Fibroblast of lung (primary cell): ENCODE measurements at regions not wholly inside any gene's neighbourhood (a gene's known extent, or its start where the extent isn't known, plus 50 kb on each side); places are given as distances from the start of the nearest gene placed in this dataset.

ENCODE experiments used
- DNase-seq, 2 donors: peaks; one replicate each; pipeline versions ENCODE4 v3.0.0 to v3.0.0-alpha.2; 2010; ENCODE audit warnings: low read depth in 2 of 2
- H2AFZ ChIP-seq: 2 replicates; pipeline ENCODE4 v1.5.1; 2012; ENCODE audit warnings: low read length, control low read depth, inconsistent platforms
- H3K27ac ChIP-seq: 2 replicates; pipeline ENCODE4 v1.5.1; 2011; ENCODE audit warnings: low read length, control low read depth; ENCODE audit not compliant: insufficient read depth
- H3K27me3 ChIP-seq: 2 replicates; pipeline ENCODE4 v1.5.1; 2011; ENCODE audit warnings: mild to moderate bottlenecking, low read length; ENCODE audit not compliant: control insufficient read depth, insufficient read depth
- H3K36me3 ChIP-seq: 2 replicates; pipeline ENCODE4 v1.5.1; 2011; ENCODE audit warnings: low read length; ENCODE audit not compliant: control insufficient read depth, insufficient read depth
- H3K4me1 ChIP-seq: 2 replicates; pipeline ENCODE4 v1.5.1; 2011; ENCODE audit warnings: low read length; ENCODE audit not compliant: control insufficient read depth, insufficient read depth; ENCODE audit errors: extremely low read depth
- H3K4me2 ChIP-seq: 2 replicates; pipeline ENCODE4 v1.5.1; 2011; ENCODE audit warnings: low read length, control low read depth; ENCODE audit not compliant: insufficient read depth; ENCODE audit errors: extremely low read depth
- H3K4me3 ChIP-seq, 4 experiments: fragments of 200-600 bp in 1 of 4; sonication (generic) in 1 of 4; replicated peaks in 1 of 4; 2 replicates each; pipeline ENCODE4 v1.5.1; 2011 to 2016; ENCODE audit warnings: low read length in 4 of 4, low read depth in 3 of 4, mild to moderate bottlenecking in 3 of 4, control low read depth in 2 of 4, inconsistent platforms in 1 of 4, mixed read lengths in 1 of 4; ENCODE audit not compliant: insufficient read depth in 1 of 4; ENCODE audit errors: control extremely low read depth in 1 of 4
- H3K79me2 ChIP-seq: 2 replicates; pipeline ENCODE4 v1.5.1; 2012; ENCODE audit warnings: mild to moderate bottlenecking, low read length, inconsistent platforms; ENCODE audit not compliant: control insufficient read depth, insufficient read depth
- H3K9ac ChIP-seq: 2 replicates; pipeline ENCODE4 v1.5.1; 2011; ENCODE audit warnings: mild to moderate bottlenecking, low read length, control low read depth; ENCODE audit not compliant: insufficient read depth
- H3K9me3 ChIP-seq: 2 replicates; pipeline ENCODE4 v1.5.1; 2012; ENCODE audit warnings: low read depth, low read length; ENCODE audit not compliant: control insufficient read depth, insufficient read depth
- H4K20me1 ChIP-seq: 2 replicates; pipeline ENCODE4 v1.5.1; 2011; ENCODE audit warnings: low read length; ENCODE audit not compliant: control insufficient read depth, insufficient read depth; ENCODE audit errors: extremely low read depth
- CTCF ChIP-seq, 2 donors: IDR thresholded peaks in 1 of 2; conservative IDR thresholded peaks in 1 of 2; 1 replicate in 1 of 2; 2 replicates in 1 of 2; pipeline ENCODE4 v1.5.1; 2011 to 2012; ENCODE audit warnings: low read length in 2 of 2, control low read depth in 1 of 2, inconsistent platforms in 1 of 2, low read depth in 1 of 2, mild to moderate bottlenecking in 1 of 2
- EZH2 ChIP-seq: IDR thresholded peaks from 2 replicates; pipeline ENCODE4 v1.5.1; 2012; ENCODE audit warnings: low read length, control low read depth, mild to moderate bottlenecking; ENCODE audit errors: missing control alignments

GRCh38 chr1:101295209-101295608 lies 58.4 kb downstream of the S1PR1 start:
- Histone ChIP-seq H3K4me2 (no peak overlapping the region), H3K4me3 (no peak overlapping the region), H3K9ac (no peak overlapping the region), H3K27me3 (peaks cover 3% of the 10 kb centered on the region), H3K27ac (no peak overlapping the region), H3K4me1 (no peaks in the 10 kb centered on the region), H3K9me3 (no peaks in the 10 kb centered on the region), H3K36me3 (no peaks in the 10 kb centered on the region), H2AFZ (no peak overlapping the region), H4K20me1 (no peaks in the 10 kb centered on the region), H3K79me2 (no peaks in the 10 kb centered on the region)
- DNase-seq: no peak
- TF ChIP-seq EZH2 (no peak), CTCF (conservative IDR thresholded peaks at IDR 0.05 in 1 of 2, IDR thresholded peaks at IDR 0.05 in 1 of 2; ENCODE audit: low read depth in 1 of 2, low read length in 2 of 2) (no peak)

GRCh38 chr1:101298663-101299062 lies 61.8 kb downstream of the S1PR1 start:
- Histone ChIP-seq H4K20me1 (no peaks in the 10 kb centered on the region), H3K4me2 (no peak overlapping the region), H3K4me3 (no peak overlapping the region), H2AFZ (no peak overlapping the region), H3K4me1 (peaks cover 3% of the 10 kb centered on the region), H3K9me3 (no peaks in the 10 kb centered on the region), H3K27ac (no peak overlapping the region), H3K9ac (no peak overlapping the region), H3K27me3 (peaks cover 3% of the 10 kb centered on the region), H3K79me2 (no peaks in the 10 kb centered on the region), H3K36me3 (no peaks in the 10 kb centered on the region)
- TF ChIP-seq CTCF (conservative IDR thresholded peaks at IDR 0.05 in 1 of 2, IDR thresholded peaks at IDR 0.05 in 1 of 2; ENCODE audit: low read depth in 1 of 2, low read length in 2 of 2) (no peak), EZH2 (no peak)
- no peak for DNase-seq

GRCh38 chr1:101299141-101299540 lies 62.3 kb downstream of the S1PR1 start:
- Histone ChIP-seq H4K20me1 (no peaks in the 10 kb centered on the region), H2AFZ (no peak overlapping the region), H3K36me3 (no peaks in the 10 kb centered on the region), H3K27me3 (peaks cover 3% of the 10 kb centered on the region), H3K79me2 (no peaks in the 10 kb centered on the region), H3K4me1 (peaks cover 3% of the 10 kb centered on the region), H3K27ac (no peak overlapping the region), H3K9me3 (no peaks in the 10 kb centered on the region), H3K4me2 (no peak overlapping the region), H3K4me3 (no peak overlapping the region), H3K9ac (no peak overlapping the region)
- TF ChIP-seq EZH2 (no peak), CTCF (conservative IDR thresholded peaks at IDR 0.05 in 1 of 2, IDR thresholded peaks at IDR 0.05 in 1 of 2; ENCODE audit: low read depth in 1 of 2, low read length in 2 of 2) (no peak)
- no peak for DNase-seq
